ENCODE measurements at regions not wholly inside any gene's neighbourhood (a gene's known extent, or its start where the extent isn't known, plus 50 kb on each side); places are given as distances from the start of the nearest gene placed in this dataset.

- Histone ChIP-seq H3K4me3 (ENCODE audit: low read depth, low read length) (no peak overlapping the region), H3K4me1 (ENCODE audit: control insufficient read depth, insufficient read depth, low read length) (no peaks in the 10 kb centered on the region), H3K36me3 (ENCODE audit: control insufficient read depth, insufficient read depth, low read length) (no peaks in the 10 kb centered on the region), H3K9me3 (ENCODE audit: control insufficient read depth, insufficient read depth, low read length) (no peaks in the 10 kb centered on the region), H3K27me3 (ENCODE audit: control insufficient read depth, insufficient read depth, low read length) (no peaks in the 10 kb centered on the region), H3K9ac (ENCODE audit: low read depth, low read length) (no peak overlapping the region)
These were observed 206.6 kb upstream of the HS3ST1 start for GRCh38 chr4:11635342-11635741.

DNA sequence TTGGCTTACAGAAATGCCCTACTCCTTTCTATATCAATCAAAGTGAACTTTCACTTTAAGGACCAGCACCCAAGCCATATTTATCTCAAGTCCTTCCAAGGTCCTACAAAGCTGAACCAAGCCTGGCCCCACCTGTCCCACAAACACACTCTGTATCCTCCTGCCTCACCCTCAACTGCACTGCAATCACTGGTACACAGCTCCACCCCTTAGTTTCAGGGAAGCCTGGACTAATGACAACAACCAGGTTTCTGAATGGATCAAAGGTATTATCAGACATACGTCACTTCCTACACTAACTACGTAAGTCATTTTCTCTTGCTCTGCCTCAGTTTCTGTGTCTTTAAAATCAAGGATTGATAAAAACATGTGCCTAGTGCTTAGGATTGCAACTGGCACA, 205.6 kb upstream of the HS3ST1 start:
- H3K9ac ChIP-seq (ENCODE audit: low read depth, low read length): no peak overlapping the region
- no peaks in the 10 kb centered on the region for H3K27me3 ChIP-seq (ENCODE audit: control insufficient read depth, insufficient read depth, low read length)
- H3K4me1 ChIP-seq (ENCODE audit: control insufficient read depth, insufficient read depth, low read length): no peaks in the 10 kb centered on the region
- no peaks in the 10 kb centered on the region for H3K9me3 ChIP-seq (ENCODE audit: control insufficient read depth, insufficient read depth, low read length)
- H3K36me3 ChIP-seq (ENCODE audit: control insufficient read depth, insufficient read depth, low read length): no peaks in the 10 kb centered on the region
- no peak overlapping the region for H3K4me3 ChIP-seq (ENCODE audit: low read depth, low read length)

- Histone ChIP-seq H3K4me1 (ENCODE audit: control insufficient read depth, insufficient read depth, low read length) (no peaks in the 10 kb centered on the region), H3K27me3 (ENCODE audit: control insufficient read depth, insufficient read depth, low read length) (no peaks in the 10 kb centered on the region), H3K4me3 (ENCODE audit: low read depth, low read length) (no peak overlapping the region), H3K9ac (ENCODE audit: low read depth, low read length) (no peak overlapping the region), H3K36me3 (ENCODE audit: control insufficient read depth, insufficient read depth, low read length) (no peaks in the 10 kb centered on the region), H3K9me3 (ENCODE audit: control insufficient read depth, insufficient read depth, low read length) (no peaks in the 10 kb centered on the region)
These were observed 204.7 kb upstream of the HS3ST1 start for GRCh38 chr4:11633430-11633829.

- Histone ChIP-seq H3K4me1 (ENCODE audit: control insufficient read depth, insufficient read depth, low read length) (no peaks in the 10 kb centered on the region), H3K4me3 (ENCODE audit: low read depth, low read length) (no peak overlapping the region), H3K27me3 (ENCODE audit: control insufficient read depth, insufficient read depth, low read length) (no peaks in the 10 kb centered on the region), H3K9ac (ENCODE audit: low read depth, low read length) (no peak overlapping the region), H3K36me3 (ENCODE audit: control insufficient read depth, insufficient read depth, low read length) (no peaks in the 10 kb centered on the region), H3K9me3 (ENCODE audit: control insufficient read depth, insufficient read depth, low read length) (no peaks in the 10 kb centered on the region)
These were observed 203.8 kb upstream of the HS3ST1 start for GRCh38 chr4:11632483-11632882.

GRCh38 chr4:11632025-11632424, 203.3 kb upstream of the HS3ST1 start:
- Histone ChIP-seq H3K4me1 (ENCODE audit: control insufficient read depth, insufficient read depth, low read length) (no peaks in the 10 kb centered on the region), H3K27me3 (ENCODE audit: control insufficient read depth, insufficient read depth, low read length) (no peaks in the 10 kb centered on the region), H3K4me3 (ENCODE audit: low read depth, low read length) (no peak overlapping the region), H3K36me3 (ENCODE audit: control insufficient read depth, insufficient read depth, low read length) (no peaks in the 10 kb centered on the region), H3K9ac (ENCODE audit: low read depth, low read length) (no peak overlapping the region), H3K9me3 (ENCODE audit: control insufficient read depth, insufficient read depth, low read length) (no peaks in the 10 kb centered on the region)

GRCh38 chr4:11631416-11631815, 202.7 kb upstream of the HS3ST1 start:
- H3K27me3 ChIP-seq (ENCODE audit: control insufficient read depth, insufficient read depth, low read length): no peaks in the 10 kb centered on the region
- H3K36me3 ChIP-seq (ENCODE audit: control insufficient read depth, insufficient read depth, low read length): no peaks in the 10 kb centered on the region
- no peak overlapping the region for H3K9ac ChIP-seq (ENCODE audit: low read depth, low read length)
- no peaks in the 10 kb centered on the region for H3K9me3 ChIP-seq (ENCODE audit: control insufficient read depth, insufficient read depth, low read length)
- H3K4me3 ChIP-seq (ENCODE audit: low read depth, low read length): no peak overlapping the region
- H3K4me1 ChIP-seq (ENCODE audit: control insufficient read depth, insufficient read depth, low read length): no peaks in the 10 kb centered on the region

DNA sequence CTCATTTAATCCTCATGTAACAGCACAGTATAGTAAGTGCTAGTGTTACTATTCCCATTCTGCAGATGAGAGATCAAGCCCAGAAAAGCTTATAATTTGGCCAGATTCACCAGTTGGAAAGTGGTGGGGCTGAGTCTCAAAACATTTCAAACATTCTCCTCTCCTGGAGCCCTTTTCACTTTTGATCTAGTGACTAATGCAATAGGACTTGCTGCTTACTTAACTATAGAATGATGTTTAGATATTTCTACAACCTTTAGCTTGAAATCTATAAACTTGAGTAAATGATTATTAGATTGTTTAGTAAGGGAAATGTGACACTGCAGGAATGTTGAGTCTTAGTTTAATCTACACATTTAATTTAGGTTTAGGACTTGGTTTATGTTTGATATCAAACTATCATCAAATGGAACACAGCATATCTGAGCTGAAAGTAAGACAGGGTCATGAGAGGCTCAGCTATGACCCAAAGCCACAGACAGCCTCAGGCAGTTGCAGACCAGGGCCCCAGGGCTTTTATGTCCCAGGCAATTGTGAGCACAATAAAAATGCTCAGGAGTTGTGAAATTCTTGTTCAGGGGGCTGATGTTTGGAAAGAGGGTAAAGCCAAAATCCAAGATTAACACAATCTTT, 199.5 kb upstream of the HS3ST1 start:
- H3K4me3 ChIP-seq (ENCODE audit: low read depth, low read length): no peak overlapping the region
- no peaks in the 10 kb centered on the region for H3K9me3 ChIP-seq (ENCODE audit: control insufficient read depth, insufficient read depth, low read length)
- no peaks in the 10 kb centered on the region for H3K4me1 ChIP-seq (ENCODE audit: control insufficient read depth, insufficient read depth, low read length)
- H3K9ac ChIP-seq (ENCODE audit: low read depth, low read length): no peak overlapping the region
- no peaks in the 10 kb centered on the region for H3K27me3 ChIP-seq (ENCODE audit: control insufficient read depth, insufficient read depth, low read length)
- no peaks in the 10 kb centered on the region for H3K36me3 ChIP-seq (ENCODE audit: control insufficient read depth, insufficient read depth, low read length)

- H3K4me1 ChIP-seq (ENCODE audit: control insufficient read depth, insufficient read depth, low read length): no peaks in the 10 kb centered on the region
- no peaks in the 10 kb centered on the region for H3K9me3 ChIP-seq (ENCODE audit: control insufficient read depth, insufficient read depth, low read length)
- no peaks in the 10 kb centered on the region for H3K36me3 ChIP-seq (ENCODE audit: control insufficient read depth, insufficient read depth, low read length)
- H3K4me3 ChIP-seq (ENCODE audit: low read depth, low read length): no peak overlapping the region
- H3K27me3 ChIP-seq (ENCODE audit: control insufficient read depth, insufficient read depth, low read length): no peaks in the 10 kb centered on the region
- H3K9ac ChIP-seq (ENCODE audit: low read depth, low read length): no peak overlapping the region
These were observed 197.4 kb upstream of the HS3ST1 start for GRCh38 chr4:11626066-11626465.

GRCh38 chr4:11625211-11625610, 196.5 kb upstream of the HS3ST1 start:
- H3K4me1 ChIP-seq (ENCODE audit: control insufficient read depth, insufficient read depth, low read length): no peaks in the 10 kb centered on the region
- no peaks in the 10 kb centered on the region for H3K9me3 ChIP-seq (ENCODE audit: control insufficient read depth, insufficient read depth, low read length)
- H3K36me3 ChIP-seq (ENCODE audit: control insufficient read depth, insufficient read depth, low read length): no peaks in the 10 kb centered on the region
- H3K9ac ChIP-seq (ENCODE audit: low read depth, low read length): no peak overlapping the region
- H3K27me3 ChIP-seq (ENCODE audit: control insufficient read depth, insufficient read depth, low read length): no peaks in the 10 kb centered on the region
- no peak overlapping the region for H3K4me3 ChIP-seq (ENCODE audit: low read depth, low read length)

DNA sequence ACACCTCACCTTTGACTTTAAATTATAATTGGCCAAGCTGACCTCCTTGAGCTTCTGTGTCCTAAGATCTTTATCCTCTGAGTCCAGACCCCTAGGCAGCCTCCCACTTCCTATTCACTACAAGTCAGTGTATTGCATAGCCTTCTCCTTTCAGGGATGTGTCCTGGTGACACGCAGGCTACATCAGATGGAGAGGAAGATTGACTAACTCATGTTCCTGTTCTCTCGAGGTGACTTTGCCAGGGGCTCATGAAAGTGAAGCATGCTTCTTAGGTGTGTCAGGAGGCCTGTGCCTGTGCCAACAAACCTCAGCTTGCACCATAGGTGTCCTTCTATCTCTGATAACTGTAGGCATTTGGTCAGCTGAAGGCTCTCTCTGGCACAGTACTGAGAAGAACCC, 195.7 kb upstream of the HS3ST1 start:
- Histone ChIP-seq H3K9me3 (ENCODE audit: control insufficient read depth, insufficient read depth, low read length) (no peaks in the 10 kb centered on the region), H3K9ac (ENCODE audit: low read depth, low read length) (no peak overlapping the region), H3K36me3 (ENCODE audit: control insufficient read depth, insufficient read depth, low read length) (no peaks in the 10 kb centered on the region), H3K4me1 (ENCODE audit: control insufficient read depth, insufficient read depth, low read length) (no peaks in the 10 kb centered on the region), H3K4me3 (ENCODE audit: low read depth, low read length) (no peak overlapping the region), H3K27me3 (ENCODE audit: control insufficient read depth, insufficient read depth, low read length) (no peaks in the 10 kb centered on the region)

DNA sequence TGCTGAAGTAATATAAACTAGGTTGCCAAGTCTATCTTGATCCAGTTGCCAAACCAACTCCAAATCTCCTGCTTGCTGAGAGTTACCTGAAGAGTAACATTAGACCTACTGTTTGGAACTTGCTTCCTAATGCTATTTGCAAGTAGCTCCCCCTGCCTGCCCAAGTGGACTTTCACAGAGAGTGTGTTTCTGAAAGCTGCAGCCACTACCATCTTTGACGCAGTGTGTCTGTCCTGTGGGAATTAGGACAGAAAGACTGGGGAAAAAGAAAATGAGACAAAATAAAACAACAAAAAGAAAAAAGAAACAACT, 195.0 kb upstream of the HS3ST1 start:
- H3K27me3 ChIP-seq (ENCODE audit: control insufficient read depth, insufficient read depth, low read length): no peaks in the 10 kb centered on the region
- H3K9me3 ChIP-seq (ENCODE audit: control insufficient read depth, insufficient read depth, low read length): no peaks in the 10 kb centered on the region
- no peak overlapping the region for H3K9ac ChIP-seq (ENCODE audit: low read depth, low read length)
- H3K4me1 ChIP-seq (ENCODE audit: control insufficient read depth, insufficient read depth, low read length): no peaks in the 10 kb centered on the region
- H3K4me3 ChIP-seq (ENCODE audit: low read depth, low read length): no peak overlapping the region
- no peaks in the 10 kb centered on the region for H3K36me3 ChIP-seq (ENCODE audit: control insufficient read depth, insufficient read depth, low read length)

DNA sequence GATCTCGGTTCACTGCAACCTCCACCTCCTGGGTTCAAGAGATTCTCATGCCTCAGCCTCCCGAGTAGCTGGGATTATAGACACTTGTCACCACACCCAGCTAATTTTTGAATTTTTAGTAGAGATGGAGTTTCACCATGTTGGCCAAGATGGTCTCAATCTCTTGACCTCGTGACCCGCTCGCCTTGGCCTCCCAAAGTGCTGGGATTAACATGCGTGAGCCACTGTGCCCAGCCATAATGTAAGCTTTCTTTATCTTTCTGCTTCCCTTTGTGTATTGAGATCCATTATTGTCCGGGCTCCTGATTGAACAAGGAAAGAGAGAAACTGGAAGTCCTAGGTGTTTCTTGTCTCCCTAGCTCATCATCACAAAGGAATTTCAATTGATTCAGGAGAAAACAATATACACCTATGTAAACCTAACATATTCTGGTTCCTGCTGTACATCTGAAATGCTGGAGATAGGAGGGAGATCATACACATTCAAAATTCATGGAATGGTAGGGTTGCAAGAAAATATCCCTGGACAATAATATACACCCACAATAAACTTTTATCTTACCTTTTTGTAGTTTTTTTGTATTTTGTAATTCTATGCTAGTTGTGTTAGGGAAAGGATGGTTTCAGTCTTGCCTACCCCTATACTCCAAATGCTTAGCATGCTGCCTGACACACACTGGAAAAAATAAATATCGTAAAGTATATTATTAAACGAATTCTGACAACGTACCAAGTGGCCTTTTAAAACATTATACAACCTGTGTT, 194.4 kb upstream of the HS3ST1 start:
- Histone ChIP-seq H3K4me1 (ENCODE audit: control insufficient read depth, insufficient read depth, low read length) (no peaks in the 10 kb centered on the region), H3K36me3 (ENCODE audit: control insufficient read depth, insufficient read depth, low read length) (no peaks in the 10 kb centered on the region), H3K9ac (ENCODE audit: low read depth, low read length) (no peak overlapping the region), H3K27me3 (ENCODE audit: control insufficient read depth, insufficient read depth, low read length) (no peaks in the 10 kb centered on the region), H3K4me3 (ENCODE audit: low read depth, low read length) (no peak overlapping the region), H3K9me3 (ENCODE audit: control insufficient read depth, insufficient read depth, low read length) (no peaks in the 10 kb centered on the region)

All from iPS-15b (cell line).